Keratinocyte (primary cell): ENCODE measurements at regions not wholly inside any gene's neighbourhood (a gene's known extent, or its start where the extent isn't known, plus 50 kb on each side); places are given as distances from the start of the nearest gene placed in this dataset.

Experiments used
- DNase-seq: peaks from one replicate; pipeline ENCODE4 v3.0.0-alpha.2; 2011; ENCODE audit warnings: low read depth, missing footprints, low spot score
- FAIRE-seq: peaks from 2 replicates; lab custom pipeline; 2011; peaks lifted over from hg19 to GRCh38; lab: Jason Lieb, UNC
- H2AFZ ChIP-seq: 2 replicates; pipeline ENCODE4 v1.6.0; 2012; ENCODE audit warnings: low read length, control low read depth, inconsistent platforms; ENCODE audit not compliant: control insufficient read depth
- H3K27ac ChIP-seq: 2 replicates; pipeline ENCODE4 v1.5.1; 2011; ENCODE audit warnings: low read length; ENCODE audit not compliant: control insufficient read depth, insufficient read depth
- H3K27me3 ChIP-seq: 3 replicates; pipeline ENCODE4 v1.6.0; 2011; ENCODE audit warnings: low read length; ENCODE audit not compliant: control insufficient read depth, insufficient read depth; ENCODE audit errors: extremely low read depth
- H3K36me3 ChIP-seq, 2 experiments: 2 replicates in 1 of 2; 3 replicates in 1 of 2; pipeline ENCODE4 v1.5.1; 2011; ENCODE audit warnings: low read length in 2 of 2, mild to moderate bottlenecking in 1 of 2; ENCODE audit not compliant: control insufficient read depth in 2 of 2, insufficient read depth in 2 of 2; ENCODE audit errors: extremely low read depth in 1 of 2
- H3K4me1 ChIP-seq: 3 replicates; pipeline ENCODE4 v1.5.1; 2011; ENCODE audit warnings: low read length; ENCODE audit not compliant: control insufficient read depth, insufficient read depth; ENCODE audit errors: extremely low read depth
- H3K4me2 ChIP-seq: 3 replicates; pipeline ENCODE4 v1.6.0; 2011; ENCODE audit warnings: low read depth, low read length; ENCODE audit not compliant: control insufficient read depth, insufficient read depth; ENCODE audit errors: extremely low read depth
- H3K4me3 ChIP-seq, 3 experiments: fragments of 200-600 bp in 1 of 3; sonication (generic) in 1 of 3; 2 replicates in 2 of 3; 3 replicates in 1 of 3; pipeline ENCODE4 v1.5.1; 2011 to 2016; ENCODE audit warnings: low read length in 3 of 3, mild to moderate bottlenecking in 3 of 3, control low read depth in 2 of 3, inconsistent platforms in 1 of 3, low read depth in 1 of 3, mixed read lengths in 1 of 3, mixed run types in 1 of 3, moderate library complexity in 1 of 3; ENCODE audit not compliant: control insufficient read depth in 2 of 3, insufficient read depth in 2 of 3; ENCODE audit errors: extremely low read depth in 1 of 3
- H3K79me2 ChIP-seq: 2 replicates; pipeline ENCODE4 v1.6.0; 2012; ENCODE audit warnings: low read length; ENCODE audit not compliant: control insufficient read depth, insufficient read depth
- H3K9ac ChIP-seq: 3 replicates; pipeline ENCODE4 v1.6.0; 2011; ENCODE audit warnings: low read length; ENCODE audit not compliant: control insufficient read depth, insufficient read depth; ENCODE audit errors: extremely low read depth
- H3K9me1 ChIP-seq: 3 replicates; pipeline ENCODE4 v1.6.0; 2011; ENCODE audit warnings: low read length; ENCODE audit not compliant: control insufficient read depth, insufficient read depth; ENCODE audit errors: extremely low read depth
- H3K9me3 ChIP-seq: 2 replicates; pipeline ENCODE4 v1.5.1; 2012; ENCODE audit warnings: low read depth, low read length; ENCODE audit not compliant: control insufficient read depth
- H4K20me1 ChIP-seq: 3 replicates; pipeline ENCODE4 v1.6.0; 2011; ENCODE audit warnings: low read length; ENCODE audit not compliant: control insufficient read depth, insufficient read depth; ENCODE audit errors: extremely low read depth
- CTCF ChIP-seq, 3 experiments: IDR thresholded peaks in 1 of 3; conservative IDR thresholded peaks in 1 of 3; optimal IDR thresholded peaks in 1 of 3; 2 replicates in 2 of 3; 3 replicates in 1 of 3; pipeline versions ENCODE3 to v1.5.1; 2011; ENCODE audit warnings: low read length in 3 of 3, mild to moderate bottlenecking in 3 of 3, moderate library complexity in 2 of 3, control low read depth in 1 of 3, inconsistent platforms in 1 of 3; ENCODE audit not compliant: insufficient read depth in 2 of 3; ENCODE audit errors: extremely low read depth in 1 of 3
- EZH2 ChIP-seq: IDR thresholded peaks from one replicate; pipeline ENCODE4 v1.6.1; 2012; ENCODE audit warnings: inconsistent platforms, mild to moderate bottlenecking, low read length, moderate library complexity
- dilution Hi-C: fragments of 300-500 bp; cut with MboI; formaldehyde crosslinking; loops from one replicate; pipeline ENCODE4 v1.7.0; 2020; ENCODE audit warnings: low sequenced_read_pairs; ENCODE audit not compliant: extremely low pct_ligation_motif_present

- Histone ChIP-seq H3K4me2 (no peak overlapping the region), H3K27ac (no peak overlapping the region), H2AFZ (no peak overlapping the region), H3K4me3 (no peak overlapping the region), H3K27me3 (no peaks in the 10 kb centered on the region), H4K20me1 (no peaks in the 10 kb centered on the region), H3K9ac (no peak overlapping the region), H3K9me3 (no peaks in the 10 kb centered on the region), H3K4me1 (no peaks in the 10 kb centered on the region), H3K79me2 (no peaks in the 10 kb centered on the region), H3K36me3 (no peaks in the 10 kb centered on the region), H3K9me1 (no peaks in the 10 kb centered on the region)
- DNase-seq = no peak
- no peak for FAIRE-seq
- dilution Hi-C loops = no loop called here
- no peak for TF ChIP-seq CTCF (optimal IDR thresholded peaks at IDR 0.05 in 1 of 3, IDR thresholded peaks at IDR 0.05 in 1 of 3, conservative IDR thresholded peaks at IDR 0.05 in 1 of 3; ENCODE audit: extremely low read depth in 1 of 3, insufficient read depth in 2 of 3, low read length in 3 of 3)
- no peak for TF ChIP-seq EZH2
Measured at GRCh38 chr10:109202111-109202510, 721.2 kb downstream of the XPNPEP1 start.

DNA sequence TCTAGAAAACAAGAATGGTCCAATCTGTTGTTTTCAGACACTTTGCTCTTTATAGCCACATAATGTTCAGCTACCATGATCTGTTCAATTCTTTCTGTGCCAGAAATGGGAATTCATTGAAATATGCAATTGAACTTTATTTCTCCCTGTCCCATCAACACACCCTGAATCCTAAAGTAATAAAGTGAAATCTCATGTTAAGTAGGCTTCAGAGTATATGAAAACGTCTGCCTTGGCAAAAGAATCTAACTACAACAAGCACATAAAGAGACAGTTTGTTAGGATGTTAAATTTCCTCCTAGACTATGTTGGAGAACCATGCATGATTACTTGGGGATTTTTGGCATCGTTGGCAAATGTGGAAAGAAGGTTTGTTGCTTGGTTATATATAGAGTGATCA, 722.7 kb downstream of the XPNPEP1 start:
- Histone ChIP-seq H3K4me2 (no peak overlapping the region), H2AFZ (no peak overlapping the region), H3K79me2 (no peaks in the 10 kb centered on the region), H3K9me3 (no peaks in the 10 kb centered on the region), H4K20me1 (no peaks in the 10 kb centered on the region), H3K36me3 (no peaks in the 10 kb centered on the region), H3K9ac (no peak overlapping the region), H3K4me3 (no peak overlapping the region), H3K9me1 (no peaks in the 10 kb centered on the region), H3K27ac (no peak overlapping the region), H3K27me3 (no peaks in the 10 kb centered on the region), H3K4me1 (no peaks in the 10 kb centered on the region)
- dilution Hi-C loops = no loop called here
- TF ChIP-seq CTCF (optimal IDR thresholded peaks at IDR 0.05 in 1 of 3, IDR thresholded peaks at IDR 0.05 in 1 of 3, conservative IDR thresholded peaks at IDR 0.05 in 1 of 3; ENCODE audit: extremely low read depth in 1 of 3, insufficient read depth in 2 of 3, low read length in 3 of 3) (no peak), EZH2 (no peak)
- DNase-seq (no peak), FAIRE-seq (no peak)
